DOHH2 (cell line): ENCODE measurements at regions not wholly inside any gene's neighbourhood (a gene's known extent, or its start where the extent isn't known, plus 50 kb on each side); places are given as distances from the start of the nearest gene placed in this dataset.

ENCODE experiments used
- CTCF ChIP-seq: fragments of 200-600 bp; sonication (generic); IDR thresholded peaks from one replicate; pipeline ENCODE4 v1.5.1; 2014; ENCODE audit warnings: antibody characterized with exemption, mild to moderate bottlenecking, low read depth, low read length; ENCODE audit not compliant: poor library complexity, severe bottlenecking
- EZH2phosphoT487 ChIP-seq: fragments of 200-600 bp; sonication (generic); IDR thresholded peaks from 2 replicates; pipeline ENCODE4 v1.6.1; 2017; ENCODE audit warnings: borderline replicate concordance, mild to moderate bottlenecking, antibody characterized with exemption, low read length, moderate library complexity, mixed read lengths

GRCh38 chr5:145221416-145221815 lies 613.7 kb downstream of the PRELID2 start:
- no peak for TF ChIP-seq CTCF
- TF ChIP-seq EZH2phosphoT487: no peak
